Nephron progenitor cell (in vitro differentiated cells): ENCODE measurements at regions not wholly inside any gene's neighbourhood (a gene's known extent, or its start where the extent isn't known, plus 50 kb on each side); places are given as distances from the start of the nearest gene placed in this dataset.

ENCODE experiments used
- DNase-seq: peaks from one replicate; pipeline ENCODE4 v3.0.0; 2021
- H3K27ac Mint-ChIP-seq: 2 replicates; pipeline ENCODE4 v1.8.0; 2021; ENCODE audit warnings: mild to moderate bottlenecking, moderate library complexity, mixed read lengths
- H3K27me3 Mint-ChIP-seq: 2 replicates; pipeline ENCODE4 v1.8.0; 2021; ENCODE audit warnings: mild to moderate bottlenecking, low read depth, mixed read lengths; ENCODE audit not compliant: poor library complexity
- H3K36me3 Mint-ChIP-seq: 2 replicates; pipeline ENCODE4 v1.8.0; 2021; ENCODE audit warnings: low read depth, mixed read lengths
- H3K4me1 Mint-ChIP-seq: 2 replicates; pipeline ENCODE4 v1.8.0; 2021; ENCODE audit warnings: mixed read lengths
- H3K4me3 Mint-ChIP-seq: 2 replicates; pipeline ENCODE4 v1.8.0; 2021; ENCODE audit warnings: mild to moderate bottlenecking, moderate library complexity, mixed read lengths
- H3K9me3 Mint-ChIP-seq: 2 replicates; pipeline ENCODE4 v1.8.0; 2021; ENCODE audit warnings: mild to moderate bottlenecking, moderate library complexity, mixed read lengths
- TF ChIP-seq, protein P1 (sequence below): fragments of 200-600 bp; sonication (generic); IDR thresholded peaks from 2 replicates; pipeline ENCODE4 v1.5.0; 2021; ENCODE audit warnings: antibody characterized with exemption

DNA sequence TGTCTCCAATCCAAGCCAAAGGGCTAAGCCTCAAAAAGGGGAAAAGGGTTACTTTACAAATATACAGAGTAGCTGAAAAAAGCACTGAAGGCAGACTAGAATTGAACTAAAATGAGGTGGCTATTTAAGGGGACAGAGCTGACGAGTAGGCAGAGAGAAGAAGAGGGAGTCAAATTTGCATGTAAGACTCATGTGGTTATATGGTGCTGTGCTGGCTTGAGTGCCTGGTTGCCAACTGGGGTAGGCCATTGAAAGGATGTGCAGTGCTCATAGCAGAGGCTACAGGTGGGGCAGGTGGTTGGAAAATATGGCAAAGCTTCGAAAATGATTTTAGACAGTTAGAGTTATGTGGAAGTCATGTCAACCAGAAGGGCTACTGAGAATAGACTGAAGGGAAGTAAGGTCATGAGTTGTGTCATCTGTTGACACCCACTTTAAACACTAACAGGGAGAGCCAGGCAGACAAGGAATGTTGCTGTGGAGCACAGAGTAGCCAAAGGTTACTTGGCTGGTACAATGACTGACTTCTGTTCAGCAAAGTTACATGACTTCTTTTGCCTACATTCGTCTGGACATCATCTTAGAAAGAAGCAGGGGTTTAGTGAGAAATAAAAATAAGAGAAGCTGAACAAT is 1210.4 kb downstream of the ADGRL3 start:
- no peak overlapping the region for H3K27ac Mint-ChIP-seq
- DNase-seq, result no peak
- no peak overlapping the region for H3K4me3 Mint-ChIP-seq
- no peaks in the 10 kb centered on the region for H3K9me3 Mint-ChIP-seq
- H3K4me1 Mint-ChIP-seq, result no peaks in the 10 kb centered on the region
- peaks cover 5% of the 10 kb centered on the region for H3K27me3 Mint-ChIP-seq
- no peaks in the 10 kb centered on the region for H3K36me3 Mint-ChIP-seq
- TF ChIP-seq, protein P1, sequence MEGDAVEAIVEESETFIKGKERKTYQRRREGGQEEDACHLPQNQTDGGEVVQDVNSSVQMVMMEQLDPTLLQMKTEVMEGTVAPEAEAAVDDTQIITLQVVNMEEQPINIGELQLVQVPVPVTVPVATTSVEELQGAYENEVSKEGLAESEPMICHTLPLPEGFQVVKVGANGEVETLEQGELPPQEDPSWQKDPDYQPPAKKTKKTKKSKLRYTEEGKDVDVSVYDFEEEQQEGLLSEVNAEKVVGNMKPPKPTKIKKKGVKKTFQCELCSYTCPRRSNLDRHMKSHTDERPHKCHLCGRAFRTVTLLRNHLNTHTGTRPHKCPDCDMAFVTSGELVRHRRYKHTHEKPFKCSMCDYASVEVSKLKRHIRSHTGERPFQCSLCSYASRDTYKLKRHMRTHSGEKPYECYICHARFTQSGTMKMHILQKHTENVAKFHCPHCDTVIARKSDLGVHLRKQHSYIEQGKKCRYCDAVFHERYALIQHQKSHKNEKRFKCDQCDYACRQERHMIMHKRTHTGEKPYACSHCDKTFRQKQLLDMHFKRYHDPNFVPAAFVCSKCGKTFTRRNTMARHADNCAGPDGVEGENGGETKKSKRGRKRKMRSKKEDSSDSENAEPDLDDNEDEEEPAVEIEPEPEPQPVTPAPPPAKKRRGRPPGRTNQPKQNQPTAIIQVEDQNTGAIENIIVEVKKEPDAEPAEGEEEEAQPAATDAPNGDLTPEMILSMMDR, result no peak

DNA sequence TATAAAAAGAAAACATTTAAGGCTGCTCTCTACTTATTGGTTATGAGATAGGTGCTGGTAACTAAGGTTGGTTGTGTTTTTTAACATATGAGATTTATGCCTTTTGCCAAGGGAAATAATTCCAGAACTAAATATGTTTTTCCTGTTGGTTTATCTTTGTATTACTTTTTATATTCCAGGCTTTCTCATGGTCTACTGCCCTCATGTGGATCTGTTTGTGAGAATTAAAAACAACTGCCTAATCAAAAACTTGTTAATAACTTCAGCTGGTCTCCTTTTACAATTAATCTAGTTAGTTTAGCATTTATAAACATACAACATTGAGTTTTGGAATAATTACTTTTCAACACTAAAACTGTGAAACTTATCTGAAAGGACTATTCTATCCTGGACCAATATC is 1208.3 kb downstream of the ADGRL3 start:
- DNase-seq, result no peak
- Mint-ChIP-seq H3K36me3 (no peaks in the 10 kb centered on the region), H3K9me3 (no peaks in the 10 kb centered on the region), H3K4me1 (no peaks in the 10 kb centered on the region), H3K27ac (no peak overlapping the region), H3K27me3 (peaks cover 5% of the 10 kb centered on the region), H3K4me3 (no peak overlapping the region)
- TF ChIP-seq, protein P1, result no peak

DNA sequence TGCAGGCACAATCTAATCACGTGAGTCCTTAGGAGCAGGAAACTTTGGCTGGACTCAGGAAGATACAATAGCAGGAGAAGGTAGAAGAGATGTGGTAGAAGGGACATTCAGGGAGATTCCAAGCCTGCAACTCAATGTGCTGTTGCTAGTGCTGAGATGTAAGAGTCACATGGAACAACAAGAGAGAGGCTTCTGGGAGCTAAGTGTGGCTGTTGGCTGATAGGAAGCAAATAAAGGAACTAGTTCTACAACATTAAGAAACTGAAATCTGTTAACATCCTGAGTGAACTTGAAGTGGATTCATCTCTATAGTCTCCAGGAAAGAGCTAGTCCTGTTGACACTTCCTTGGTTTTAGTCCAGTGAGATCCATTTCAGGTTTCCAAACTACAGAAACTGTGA is 1207.4 kb downstream of the ADGRL3 start:
- no peaks in the 10 kb centered on the region for H3K9me3 Mint-ChIP-seq
- H3K4me1 Mint-ChIP-seq, result no peaks in the 10 kb centered on the region
- no peak overlapping the region for H3K27ac Mint-ChIP-seq
- no peaks in the 10 kb centered on the region for H3K36me3 Mint-ChIP-seq
- TF ChIP-seq, protein P1, result no peak
- H3K27me3 Mint-ChIP-seq, result peaks cover 5% of the 10 kb centered on the region
- no peak for DNase-seq
- no peak overlapping the region for H3K4me3 Mint-ChIP-seq

DNA sequence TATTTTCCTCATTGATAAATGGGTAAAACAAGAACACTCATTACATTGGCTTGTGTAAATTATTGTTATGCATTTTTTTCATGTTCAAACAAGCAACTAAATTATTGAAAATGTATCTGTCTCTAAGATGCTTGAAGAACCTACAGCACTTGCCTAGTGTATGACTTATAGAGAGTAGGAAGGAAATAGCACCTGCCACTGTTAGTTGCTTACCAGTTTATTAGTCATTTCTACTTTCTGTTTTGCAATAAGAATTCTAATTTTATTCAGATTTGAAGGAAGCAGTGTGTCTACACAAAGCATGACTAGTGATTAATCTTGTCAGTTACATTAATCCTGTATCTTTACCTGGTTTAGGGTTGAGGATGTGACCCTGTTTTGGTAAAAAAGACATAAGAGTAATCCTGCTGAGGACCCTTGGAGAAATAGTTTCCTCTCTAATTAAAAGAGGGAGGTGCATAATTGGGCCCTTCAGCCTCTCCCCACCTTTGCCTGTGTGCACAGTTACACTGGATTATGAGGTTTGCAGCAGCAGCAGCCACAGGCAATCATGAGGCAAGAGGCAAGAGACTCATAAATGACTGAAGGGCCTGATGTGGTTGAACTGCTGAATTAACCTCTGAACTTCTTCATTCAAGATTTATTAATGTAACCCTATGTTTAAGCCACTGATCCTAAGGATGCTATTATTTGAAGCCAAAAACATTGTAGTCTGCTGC is 1202.1 kb downstream of the ADGRL3 start:
- Mint-ChIP-seq H3K27ac (no peak overlapping the region), H3K36me3 (no peaks in the 10 kb centered on the region), H3K9me3 (no peaks in the 10 kb centered on the region), H3K4me3 (no peak overlapping the region), H3K27me3 (peaks cover 2% of the 10 kb centered on the region), H3K4me1 (no peaks in the 10 kb centered on the region)
- no peak for DNase-seq
- TF ChIP-seq, protein P1, result no peak

DNA sequence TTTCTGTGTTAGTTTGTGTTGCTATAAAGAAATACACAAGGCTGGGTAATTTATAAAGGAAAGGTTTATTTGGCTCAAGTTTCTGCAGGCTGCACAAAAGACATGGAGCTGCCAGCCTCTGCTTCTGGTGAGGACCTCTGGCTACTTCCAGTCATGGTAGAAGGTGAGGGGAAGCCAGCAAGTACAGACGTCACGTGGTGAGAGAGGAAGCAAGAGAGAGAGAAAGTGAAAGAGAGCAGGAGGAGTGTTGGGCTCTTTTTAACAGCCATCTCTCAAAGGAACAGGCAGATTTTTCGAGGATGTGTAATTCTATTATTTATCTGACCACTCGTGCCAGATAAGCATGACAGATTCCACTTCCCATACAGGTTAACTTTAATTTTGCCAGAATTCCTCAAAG is 1199.1 kb downstream of the ADGRL3 start:
- no peaks in the 10 kb centered on the region for H3K27me3 Mint-ChIP-seq
- H3K4me1 Mint-ChIP-seq, result no peaks in the 10 kb centered on the region

More for the DNA sequence above, 1199.1 kb downstream of the ADGRL3 start:
- no peak for DNase-seq
- Mint-ChIP-seq H3K27ac (no peak overlapping the region), H3K9me3 (no peaks in the 10 kb centered on the region), H3K4me3 (no peak overlapping the region), H3K36me3 (no peaks in the 10 kb centered on the region)
- TF ChIP-seq, protein P1, result no peak
